T-helper 1 cell treated with Interleukin-12 subunit alpha and Interleukin-12 subunit beta and Interleukin-4 antibody, amounts not matched to agents 30 ng/mL and 1 ng/mL, for 36 hours (primary cell): ENCODE measurements at regions not wholly inside any gene's neighbourhood (a gene's known extent, or its start where the extent isn't known, plus 50 kb on each side); places are given as distances from the start of the nearest gene placed in this dataset.

Experiments
- intact Hi-C: fragments of 100-400 bp; cut with micrococcal nuclease; formaldehyde crosslinking; loops from one replicate; pipeline ENCODE4 v1.15.1; 2024

DNA sequence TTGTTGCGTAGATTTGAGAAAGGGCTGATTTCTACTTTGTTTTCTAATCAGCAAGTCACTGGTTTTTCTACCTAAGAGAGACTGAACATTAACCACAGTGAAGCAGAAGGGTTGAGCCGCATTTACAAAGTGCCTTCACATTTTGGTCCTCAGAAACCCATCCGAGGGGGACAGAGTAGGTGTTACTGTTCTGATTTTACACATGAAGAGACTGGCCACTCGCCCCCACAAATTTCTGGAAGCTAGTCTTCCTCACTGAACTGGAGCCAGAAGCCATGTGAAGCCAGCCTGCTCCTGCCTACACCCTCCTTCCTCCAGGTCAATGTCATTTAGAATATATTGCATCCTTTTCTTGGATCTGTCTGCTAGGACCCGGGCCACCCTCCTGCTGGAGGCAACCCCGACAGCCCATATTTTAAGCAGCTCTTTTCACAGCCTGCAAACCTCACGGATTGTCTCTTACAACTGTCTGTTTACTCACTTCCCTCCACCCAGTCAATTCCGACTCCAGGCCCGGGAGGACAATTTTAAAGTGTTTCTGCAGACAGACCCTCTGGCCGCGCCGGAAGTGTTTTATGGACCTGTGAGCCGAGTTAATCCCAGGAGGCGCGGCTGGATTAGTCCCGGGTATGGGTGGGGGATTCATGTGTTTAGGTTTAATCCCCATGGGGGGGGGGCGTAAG lies 73.2 kb upstream of the BCOR start:
- intact Hi-C loops = loop anchor here (2.0 kb wide), 3 partner anchors 96 to 1366 kb away; no protein-coding TSS in a partner anchor

DNA sequence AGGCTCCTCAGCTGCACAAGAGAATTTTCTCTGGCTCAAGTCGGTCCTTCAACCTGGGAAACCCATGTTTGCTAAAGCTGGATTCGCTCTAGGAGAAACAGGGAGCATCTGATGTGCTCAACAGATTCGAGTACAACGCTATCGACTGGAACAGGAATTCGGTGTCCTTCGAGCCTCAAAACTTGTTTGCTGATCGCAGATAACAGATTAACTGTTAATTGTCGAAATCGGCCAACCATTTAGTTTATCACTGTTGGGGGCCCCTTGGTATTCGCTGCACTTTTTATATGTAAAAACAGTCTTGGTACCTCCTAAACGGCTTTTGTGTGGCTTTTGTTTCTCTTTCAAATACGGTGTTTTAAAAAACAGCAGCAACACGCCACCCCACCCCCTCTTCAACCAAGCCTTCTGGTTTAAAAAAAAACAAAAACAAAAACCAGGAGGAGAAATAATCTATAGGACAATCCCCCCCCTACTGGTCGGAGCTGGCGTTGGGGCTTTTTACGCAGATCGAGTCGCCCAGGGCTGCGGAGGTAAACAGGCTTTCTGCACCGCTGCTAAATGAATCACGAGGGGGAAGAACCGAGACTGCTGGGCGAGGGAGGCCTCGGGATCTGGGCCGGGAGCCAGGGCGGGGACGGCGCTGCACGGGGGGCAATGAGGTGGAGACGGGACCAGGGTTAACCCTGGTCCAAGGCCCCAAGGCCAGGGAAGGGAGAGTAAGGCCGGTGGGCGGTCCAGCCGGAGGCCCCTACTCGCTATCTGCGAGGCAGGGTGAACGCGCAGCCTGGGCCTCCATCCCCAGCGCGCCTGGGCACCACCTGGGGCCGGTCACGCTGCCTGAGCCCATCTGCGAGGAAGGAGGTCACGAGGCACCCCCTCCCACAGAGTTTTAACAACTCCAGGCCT lies 71.7 kb upstream of the BCOR start:
- intact Hi-C loops = loop anchor here (1.0 to 10.0 kb wide), 16 partner anchors 11 to 1365 kb away; no protein-coding TSS in a partner anchor

DNA sequence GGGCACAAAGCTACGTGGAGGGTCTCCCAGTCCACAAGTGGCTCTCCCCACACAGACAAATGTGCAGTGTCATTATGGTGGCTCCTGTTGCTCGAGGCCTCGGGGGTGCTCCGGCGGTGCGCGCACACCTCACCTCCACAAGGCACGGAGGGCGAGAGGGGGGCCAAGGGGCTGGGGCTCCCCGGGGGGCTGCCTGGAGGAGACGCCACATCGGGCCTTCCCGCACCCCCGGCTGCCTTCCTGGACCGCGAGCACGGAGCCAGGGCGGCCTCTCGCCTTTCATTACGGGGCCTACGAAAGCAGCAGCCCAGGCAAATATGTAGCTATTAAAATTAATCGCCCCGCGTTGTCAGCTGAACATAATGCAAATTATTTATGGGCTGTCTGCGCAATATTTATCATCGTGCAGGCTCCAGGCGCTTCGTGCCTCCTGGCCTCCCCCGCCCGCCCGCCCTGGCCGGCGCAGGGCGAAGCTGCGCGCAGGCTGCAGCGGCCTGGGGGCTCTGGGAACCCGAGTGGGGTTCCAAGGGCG lies 70.8 kb upstream of the BCOR start:
- intact Hi-C loops = loop anchor here (1.0 to 10.0 kb wide), 13 partner anchors 10 to 904 kb away; no protein-coding TSS in a partner anchor

DNA sequence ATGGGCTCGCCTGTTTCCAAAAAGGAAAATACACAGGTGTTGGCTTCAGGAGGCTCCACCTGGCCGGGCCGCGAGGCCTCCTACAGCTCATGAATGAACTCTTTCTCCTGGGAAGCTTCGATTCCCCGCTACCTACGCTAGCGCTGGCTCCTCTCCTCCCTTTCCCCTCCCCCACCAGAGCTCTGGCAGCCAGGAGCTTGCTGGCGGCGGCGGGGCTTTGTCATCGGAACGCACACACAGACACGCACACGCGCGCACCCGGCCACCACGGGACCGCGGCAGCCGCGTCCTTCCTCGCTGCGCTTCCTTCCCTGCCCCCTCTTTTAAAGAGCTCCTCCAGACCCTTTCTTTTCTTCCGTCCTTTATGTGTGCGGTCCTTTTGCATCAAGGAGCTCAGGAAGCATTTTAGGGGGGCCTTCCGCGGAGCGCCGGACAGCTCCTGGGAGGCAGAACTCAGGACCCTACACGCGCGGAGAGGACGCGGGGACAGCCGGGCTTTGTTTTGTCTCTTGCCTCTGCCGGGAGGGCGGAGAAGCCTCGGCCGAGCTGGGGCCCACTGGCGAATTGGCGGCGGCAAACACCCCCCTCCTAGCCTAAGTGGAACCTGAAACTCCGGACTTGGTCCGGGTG lies 70.2 kb upstream of the BCOR start:
- intact Hi-C loops = loop anchor here (2.0 to 10.0 kb wide), 5 partner anchors 13 to 903 kb away; no protein-coding TSS in a partner anchor

DNA sequence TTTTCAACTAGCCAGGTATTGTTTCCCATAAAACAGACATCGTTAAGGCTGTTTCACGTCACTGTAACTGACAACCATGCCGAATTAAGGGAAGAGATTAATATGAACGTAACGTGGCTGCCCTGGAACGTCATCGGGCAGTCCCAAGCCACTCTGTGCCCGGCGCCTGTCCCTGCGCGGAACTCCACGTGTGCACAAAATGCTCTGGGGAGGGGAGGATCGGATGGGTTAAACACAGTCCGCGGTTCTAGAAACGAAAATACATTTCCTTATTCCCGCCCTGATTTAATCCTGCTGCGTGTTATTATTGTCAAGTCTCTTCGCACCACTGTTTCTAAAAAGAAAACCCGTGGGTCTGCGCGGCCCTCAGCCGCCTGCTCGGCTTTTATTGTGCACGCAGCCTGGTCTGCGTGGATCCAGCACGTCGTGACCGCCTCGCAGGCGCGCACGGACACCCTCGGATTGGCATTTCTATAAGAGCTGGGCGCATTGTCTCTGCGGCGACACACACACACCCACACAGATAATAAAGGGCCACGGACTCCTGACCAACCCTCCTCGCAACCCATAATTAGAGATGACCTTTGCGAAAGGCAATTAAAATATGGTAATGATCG lies 69.6 kb upstream of the BCOR start:
- intact Hi-C loops = loop anchor here (5.0 to 10.0 kb wide), 4 partner anchors 35 to 903 kb away; no protein-coding TSS in a partner anchor

DNA sequence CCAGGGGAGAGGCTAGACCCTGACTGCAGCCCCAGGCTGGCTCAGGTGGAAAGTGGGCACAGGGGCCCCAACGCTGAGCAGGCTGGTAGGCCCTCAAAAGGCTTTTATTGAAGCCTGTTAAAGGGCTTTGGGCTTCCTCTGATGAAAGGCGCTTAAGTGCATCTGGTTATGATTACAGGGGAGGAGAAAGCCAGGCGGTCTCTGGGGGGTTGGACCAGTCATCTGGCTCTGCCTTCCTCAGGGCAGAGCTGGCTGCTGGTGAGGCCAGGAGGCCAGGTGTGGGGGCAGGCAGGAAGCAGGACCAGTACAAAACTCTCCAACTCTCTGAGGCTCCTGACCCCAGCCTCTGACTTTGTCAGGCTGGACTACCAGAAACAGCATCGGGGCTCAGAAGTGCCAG lies 68.8 kb upstream of the BCOR start:
- intact Hi-C loops = loop anchor here (5.0 to 10.0 kb wide), 4 partner anchors 36 to 902 kb away; no protein-coding TSS in a partner anchor

DNA sequence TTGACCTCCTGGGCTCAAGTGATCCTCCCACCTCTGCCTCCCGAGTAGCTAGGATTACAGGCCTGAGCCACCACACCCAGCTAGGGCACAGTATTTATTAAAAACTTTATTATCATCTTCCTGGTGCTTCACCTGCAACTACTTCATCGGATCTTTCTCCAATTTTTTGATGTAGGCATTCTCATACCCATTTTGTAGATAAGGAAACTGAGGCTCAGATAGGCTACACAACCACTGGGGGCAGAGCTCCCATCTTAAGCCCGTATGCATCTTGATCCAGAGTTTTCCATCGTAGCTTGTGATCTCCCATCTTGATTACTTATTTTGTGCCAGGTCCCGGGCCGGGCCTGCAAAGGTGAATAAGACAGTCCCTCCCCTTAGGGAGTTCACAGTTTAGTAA lies 68.1 kb upstream of the BCOR start:
- intact Hi-C loops = loop anchor here (5.0 to 10.0 kb wide), 4 partner anchors 36 to 901 kb away; no protein-coding TSS in a partner anchor

DNA sequence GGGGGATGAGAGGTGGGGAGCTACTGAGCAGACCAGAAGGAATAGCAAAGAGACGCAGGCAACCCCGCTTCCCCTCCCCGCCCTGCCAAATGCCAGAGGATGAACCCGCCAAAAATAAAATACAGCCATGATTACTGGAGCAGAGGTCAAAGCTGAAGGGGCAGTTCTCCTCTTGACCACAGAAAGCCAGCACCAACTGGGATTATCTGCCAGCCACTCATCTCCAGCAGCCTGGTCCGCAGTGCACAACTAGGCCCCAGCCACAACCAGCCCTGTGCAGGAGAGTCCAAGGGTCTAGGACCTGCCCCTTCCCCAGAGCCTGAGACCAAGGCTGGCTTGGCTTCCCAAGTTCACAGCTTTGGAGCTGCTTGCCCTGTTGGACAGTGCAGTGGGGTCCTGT lies 67.4 kb upstream of the BCOR start:
- intact Hi-C loops = loop anchor here (5.0 to 10.0 kb wide), 4 partner anchors 37 to 900 kb away; no protein-coding TSS in a partner anchor

DNA sequence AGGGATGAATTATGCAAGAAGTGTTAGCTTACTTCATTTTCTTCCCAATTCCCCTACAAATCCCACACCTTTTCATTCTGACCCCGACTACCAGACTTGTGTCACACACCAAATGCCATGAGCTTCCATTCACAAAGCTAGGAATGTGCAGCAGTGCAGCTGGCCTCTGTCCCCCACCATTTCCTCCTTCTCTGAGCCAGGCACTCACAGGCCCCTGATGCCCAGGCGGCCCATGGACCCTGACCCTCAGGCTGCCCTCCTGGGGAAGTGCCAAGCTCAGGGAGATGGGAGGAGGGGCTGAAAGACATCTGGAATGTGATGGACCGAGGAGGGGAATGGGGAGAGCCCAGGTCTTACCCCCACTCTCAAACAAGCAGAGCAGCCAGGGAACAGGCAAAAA lies 67.0 kb upstream of the BCOR start:
- intact Hi-C loops = loop anchor here (5.0 to 10.0 kb wide), 4 partner anchors 38 to 900 kb away; no protein-coding TSS in a partner anchor

DNA sequence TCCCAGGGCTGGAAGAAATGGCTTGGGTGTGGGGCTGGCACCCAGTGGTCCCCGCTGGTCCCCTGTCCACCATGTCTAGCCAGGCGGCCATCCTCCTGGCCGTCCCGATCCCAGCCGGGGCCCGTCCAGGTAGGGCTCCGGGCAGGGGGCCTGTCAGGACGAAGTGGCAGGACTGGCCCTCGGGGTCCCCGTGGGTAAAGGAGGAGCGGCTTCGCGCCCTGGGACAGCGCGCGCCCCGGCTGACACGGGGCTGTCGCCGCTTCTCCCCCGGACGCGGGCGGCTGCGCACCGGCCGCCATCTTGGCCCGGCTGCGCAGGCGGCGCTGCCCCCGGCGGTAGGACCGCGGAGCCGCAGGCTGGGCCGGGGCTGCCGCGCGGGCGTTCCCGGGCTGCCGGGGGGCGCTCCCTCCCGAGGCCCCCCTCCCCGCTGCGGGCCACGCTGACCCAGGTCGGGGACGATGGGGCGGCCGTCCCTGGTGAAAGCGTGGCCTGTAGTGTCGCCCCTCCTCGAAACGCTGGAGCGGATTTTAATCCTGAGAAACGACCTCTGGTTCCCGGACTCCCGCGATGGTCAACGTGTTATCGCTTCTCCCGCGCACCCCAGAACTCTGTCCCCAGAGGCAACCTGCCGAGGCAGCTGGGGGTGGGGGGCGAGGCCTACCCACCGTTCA lies 60.4 kb upstream of the BCOR start:
- intact Hi-C loops = loop anchor here (1.0 kb wide), 1 partner anchor 11 kb away; no protein-coding TSS in a partner anchor

DNA sequence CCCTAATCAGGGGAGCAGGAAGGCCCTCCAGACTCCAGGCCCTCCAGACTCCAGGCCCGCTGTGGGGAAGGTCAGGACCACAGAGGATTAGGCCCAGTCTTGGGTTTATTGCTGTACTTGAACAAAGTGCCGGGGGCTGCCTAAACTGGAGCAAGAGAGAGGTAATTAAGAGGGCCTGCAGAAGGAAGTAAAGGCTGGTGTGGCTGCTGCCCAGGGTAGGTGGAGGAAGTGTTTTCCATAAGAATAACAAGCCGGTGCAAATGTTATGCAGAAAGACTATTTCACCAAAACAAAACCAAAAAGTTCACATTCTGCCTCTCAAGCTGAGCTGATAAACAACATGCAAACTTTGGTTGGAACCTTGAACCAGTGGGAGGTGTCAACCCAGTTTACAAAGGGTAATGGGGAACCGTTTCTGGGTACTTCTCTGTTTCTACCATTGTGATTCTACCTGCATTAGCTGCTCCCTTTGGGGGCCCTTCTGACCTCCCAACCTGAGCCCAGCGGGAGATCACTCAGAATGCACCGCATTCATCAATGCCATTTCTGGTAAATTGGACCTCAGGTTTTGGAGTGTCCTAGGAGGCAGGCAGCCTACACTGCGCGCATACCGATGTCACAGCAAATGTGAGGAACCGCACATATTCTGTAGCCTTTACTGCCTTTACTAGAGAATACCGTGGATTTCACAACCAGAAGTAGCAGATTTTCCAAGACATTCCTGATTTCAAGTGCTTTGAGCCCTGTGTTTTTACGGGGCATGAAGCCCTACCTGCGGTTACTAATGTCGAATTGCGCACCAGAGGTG lies 59.7 kb upstream of the BCOR start:
- intact Hi-C loops = loop anchor here (1.0 kb wide), 1 partner anchor 12 kb away; no protein-coding TSS in a partner anchor

DNA sequence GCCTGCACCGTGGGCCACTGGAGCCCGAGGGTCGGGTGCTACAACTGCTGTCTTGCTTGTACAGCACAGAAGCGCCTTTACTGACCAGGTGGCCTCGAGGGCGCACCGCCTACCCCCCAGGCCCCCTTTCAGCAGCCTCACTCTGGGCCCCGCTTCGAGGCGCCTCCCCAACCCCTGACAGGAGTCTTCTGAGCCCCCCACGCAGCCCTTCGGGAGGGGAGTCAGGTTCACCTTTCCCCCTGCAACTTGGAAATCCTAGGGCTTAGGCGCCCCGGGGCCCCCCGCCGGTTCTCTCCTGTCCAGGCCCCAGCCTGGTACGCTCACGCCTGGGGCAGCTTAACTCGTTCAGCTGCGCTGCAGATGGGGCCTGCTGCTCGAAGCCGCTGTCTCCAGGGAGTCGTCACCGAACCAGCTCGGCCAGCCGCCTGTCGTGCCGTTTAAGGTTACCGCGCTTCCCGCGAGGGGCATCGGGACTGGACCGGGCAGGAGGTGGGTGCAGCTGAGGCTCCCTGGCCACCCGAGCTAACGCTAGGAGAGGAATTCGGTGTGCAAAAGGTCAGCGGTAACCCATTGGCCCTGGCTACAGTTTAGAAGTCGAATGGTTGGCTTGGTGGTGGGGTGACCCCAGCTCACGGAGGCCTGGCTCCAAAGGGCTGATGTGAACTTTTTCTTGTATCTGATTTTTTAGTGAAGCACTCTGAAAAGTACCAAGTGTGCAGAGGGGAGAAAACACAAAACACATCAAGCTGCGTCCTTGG lies 58.9 kb upstream of the BCOR start:
- intact Hi-C loops = no loop called here

DNA sequence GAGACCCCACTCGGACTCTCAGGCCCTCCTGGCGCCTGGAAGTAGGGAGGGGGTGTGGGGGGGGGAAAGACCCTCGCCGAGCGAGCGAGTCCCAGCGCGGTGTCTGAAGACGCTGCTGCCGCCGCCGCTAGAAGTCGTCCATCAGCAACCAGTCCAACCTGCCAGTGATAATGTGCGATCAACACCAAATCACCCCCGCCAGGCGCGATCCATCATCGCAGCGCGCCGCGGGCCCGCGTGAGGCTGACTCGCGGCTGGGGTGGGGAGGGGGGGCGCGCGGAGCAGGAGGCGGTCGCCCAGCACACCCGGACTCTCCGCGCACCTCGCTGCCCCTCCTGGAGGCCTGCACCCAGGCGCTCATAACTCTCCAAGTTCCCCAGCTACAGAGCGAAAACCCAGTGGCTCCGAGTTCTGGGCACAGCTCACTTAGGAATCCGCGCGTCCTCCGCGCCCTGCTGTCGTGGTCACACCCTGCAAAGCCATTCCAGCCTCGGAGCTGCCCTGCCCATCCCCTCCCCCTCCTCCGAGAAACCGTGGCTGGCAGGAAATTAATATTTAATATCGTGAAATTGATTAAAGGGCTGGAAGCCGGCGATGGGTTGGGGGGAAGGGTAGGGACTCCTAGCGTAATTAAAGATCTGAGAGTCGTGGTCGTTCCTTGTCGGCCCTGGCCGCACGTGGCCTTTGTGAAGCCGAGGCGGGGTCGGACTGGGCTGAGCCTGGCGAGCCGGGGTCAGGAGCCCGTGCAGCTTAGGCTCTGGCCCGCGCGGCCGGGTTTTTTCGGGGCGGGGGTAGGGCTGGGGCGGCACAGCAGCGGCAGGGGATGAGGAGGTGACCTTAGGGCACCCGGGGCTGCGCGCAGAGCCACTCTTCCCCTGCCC lies 58.1 kb upstream of the BCOR start:
- intact Hi-C loops = loop anchor here (2.0 kb wide), 1 partner anchor 13 kb away; no protein-coding TSS in a partner anchor

DNA sequence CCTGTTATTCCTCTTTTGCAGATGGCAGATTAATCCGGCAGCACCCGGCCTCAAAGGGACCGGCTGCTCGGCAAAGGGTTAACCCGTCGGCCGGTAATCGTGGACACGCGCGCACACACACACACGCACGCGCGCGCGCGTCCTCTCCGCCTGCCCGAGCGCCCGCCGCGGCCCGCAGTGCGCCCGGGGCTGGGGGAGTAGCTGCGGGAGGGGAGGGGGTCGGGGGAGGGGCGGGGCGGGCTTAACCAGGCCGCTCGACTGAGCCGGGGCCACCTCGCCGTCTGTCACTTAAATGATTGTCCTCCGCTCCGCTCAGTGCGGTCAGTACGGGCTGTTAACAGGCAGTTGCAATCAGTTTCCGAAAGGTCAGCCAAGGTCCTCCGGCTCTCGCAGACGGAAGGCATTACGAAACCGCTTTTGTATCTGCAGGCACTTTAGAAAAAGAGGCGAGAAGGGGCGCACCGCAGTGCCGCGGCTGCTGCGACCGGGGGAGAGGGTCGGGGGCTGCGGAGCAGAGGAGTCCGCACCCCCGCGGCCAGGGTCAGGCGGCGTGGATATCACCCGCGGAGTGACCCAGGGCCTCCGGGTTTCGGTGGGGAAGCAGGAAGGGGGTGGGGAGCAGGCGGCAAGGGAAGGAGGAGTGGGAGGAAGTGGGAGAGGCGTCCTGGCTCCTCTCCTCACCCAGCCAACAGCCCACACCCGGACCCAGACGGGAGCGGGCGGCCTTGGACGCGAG lies 57.3 kb upstream of the BCOR start:
- intact Hi-C loops = loop anchor here (2.0 kb wide), 1 partner anchor 14 kb away; no protein-coding TSS in a partner anchor

DNA sequence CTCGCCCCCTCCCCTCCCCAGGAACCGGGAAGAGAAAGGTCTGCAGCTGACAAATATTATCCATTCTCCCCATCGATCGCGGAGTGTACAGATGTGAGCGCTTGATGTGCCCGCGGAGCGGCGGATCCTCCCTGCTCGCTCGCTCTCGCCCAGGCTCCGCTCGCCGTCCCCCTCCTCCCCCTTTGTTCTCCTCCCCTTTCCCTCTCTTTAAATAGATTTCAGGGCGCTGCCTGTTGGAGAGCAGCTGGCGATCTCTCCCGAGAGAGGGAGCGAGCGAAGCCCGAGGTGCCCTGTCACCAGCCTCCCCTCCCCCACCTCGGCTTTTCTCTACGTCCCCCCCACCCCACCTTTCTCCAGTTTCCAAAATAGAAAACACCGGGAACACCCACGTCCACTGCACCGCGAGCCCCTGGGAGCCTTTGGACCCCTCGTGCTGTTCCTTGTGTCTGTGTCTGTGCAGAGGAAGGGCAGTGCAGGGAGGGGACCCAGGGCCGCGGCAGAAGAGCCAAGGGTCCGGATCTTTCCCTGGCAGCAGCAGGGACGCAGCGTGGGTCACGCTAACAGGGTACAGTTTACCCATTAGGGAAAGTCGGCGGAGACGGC lies 56.6 kb upstream of the BCOR start:
- intact Hi-C loops = loop anchor here (2.0 kb wide), 1 partner anchor 14 kb away; no protein-coding TSS in a partner anchor
